Natural killer cell (primary cell): ENCODE measurements at regions not wholly inside any gene's neighbourhood (a gene's known extent, or its start where the extent isn't known, plus 50 kb on each side); places are given as distances from the start of the nearest gene placed in this dataset.

Source experiments
- ATAC-seq, 3 donors: fragments of 150-1000 bp in 2 of 3; fragments of 200-7000 bp in 1 of 3; cut with Tn5 transposase; 1 replicate in 1 of 3; 2 replicates in 2 of 3; pipeline ENCODE4 v1.10.0; 2021; ENCODE audit warnings: mild to moderate bottlenecking in 2 of 3, moderate library complexity in 2 of 3
- DNase-seq, 2 donors: peaks; one replicate each; pipeline versions ENCODE4 v3.0.0 to v3.0.0-alpha.2; 2013 to 2021; ENCODE audit warnings: mixed read lengths in 1 of 2
- H3K27ac ChIP-seq: one replicate; pipeline ENCODE4 v1.5.1; 2013; ENCODE audit warnings: mild to moderate bottlenecking, low read length
- H3K27me3 ChIP-seq: one replicate; pipeline ENCODE4 v1.6.1; 2013; ENCODE audit warnings: low read length; ENCODE audit not compliant: control insufficient read depth, insufficient read depth
- H3K36me3 ChIP-seq: one replicate; pipeline ENCODE4 v1.6.1; 2013; ENCODE audit warnings: low read length; ENCODE audit not compliant: control insufficient read depth, insufficient read depth
- H3K4me1 ChIP-seq: one replicate; pipeline ENCODE4 v1.6.1; 2013; ENCODE audit warnings: low read length; ENCODE audit not compliant: control insufficient read depth, insufficient read depth
- H3K4me3 ChIP-seq: one replicate; pipeline ENCODE4 v1.5.1; 2013; ENCODE audit warnings: low read length
- H3K9me3 ChIP-seq: one replicate; pipeline ENCODE4 v1.6.1; 2013; ENCODE audit warnings: low read length; ENCODE audit not compliant: control insufficient read depth, insufficient read depth
- H3K27ac Mint-ChIP-seq, 2 donors: one replicate each; pipeline ENCODE4 v1.8.0; 2022; ENCODE audit warnings: mild to moderate bottlenecking in 2 of 2, mixed read lengths in 2 of 2, moderate library complexity in 1 of 2
- H3K27me3 Mint-ChIP-seq, 2 donors: one replicate each; pipeline ENCODE4 v1.8.0; 2022; ENCODE audit warnings: low read depth in 2 of 2, mixed read lengths in 2 of 2
- H3K36me3 Mint-ChIP-seq: one replicate; pipeline ENCODE4 v1.8.0; 2022; ENCODE audit warnings: mixed read lengths
- H3K4me1 Mint-ChIP-seq, 2 donors: one replicate each; pipeline ENCODE4 v1.8.0; 2022; ENCODE audit warnings: mixed read lengths in 2 of 2
- H3K4me3 Mint-ChIP-seq: one replicate; pipeline ENCODE4 v1.8.0; 2022; ENCODE audit warnings: mild to moderate bottlenecking, moderate library complexity, mixed read lengths
- H3K9me3 Mint-ChIP-seq, 2 donors: one replicate each; pipeline ENCODE4 v1.8.0; 2022; ENCODE audit warnings: mixed read lengths in 2 of 2
- CTCF ChIP-seq: fragments of 200-600 bp; IDR thresholded peaks from one replicate; pipeline ENCODE4 v1.8.0; 2022; ENCODE audit warnings: antibody characterized with exemption
- WGBS: methylation state at CpG from one replicate; pipeline ENCODE4 v1.1.7; 2013; ENCODE audit warnings: missing lambda C conversion rate; ENCODE audit not compliant: insufficient coverage; 5-methylcytosine and 5-hydroxymethylcytosine counted together
- intact Hi-C: fragments of 100-400 bp; cut with micrococcal nuclease; formaldehyde crosslinking; loops from one replicate; pipeline ENCODE4 v1.14.2; 2022

GRCh38 chr2:120983344-120983743 lies 247.7 kb downstream of the GLI2 start:
- no peaks in the 10 kb centered on the region for H3K4me1 Mint-ChIP-seq
- H3K27me3 Mint-ChIP-seq = no peaks in the 10 kb centered on the region
- no peak overlapping the region for H3K27ac ChIP-seq
- H3K27ac Mint-ChIP-seq = no peak overlapping the region
- H3K36me3 Mint-ChIP-seq = no peaks in the 10 kb centered on the region
- H3K4me3 ChIP-seq = no peak overlapping the region
- no peaks in the 10 kb centered on the region for H3K27me3 ChIP-seq
- DNase-seq (no peak), ATAC-seq (no peak)
- H3K9me3 Mint-ChIP-seq = no peaks in the 10 kb centered on the region
- H3K4me3 Mint-ChIP-seq = no peak overlapping the region
- intact Hi-C loops = no loop called here
- 85% methylated on average over 6 of the region's 6 CpGs for WGBS
- H3K36me3 ChIP-seq = no peaks in the 10 kb centered on the region
- no peaks in the 10 kb centered on the region for H3K9me3 ChIP-seq
- H3K4me1 ChIP-seq = no peaks in the 10 kb centered on the region
- TF ChIP-seq CTCF = no peak

GRCh38 chr2:120984046-120984445 lies 248.4 kb downstream of the GLI2 start:
- WGBS = 71% methylated on average over 8 of the region's 8 CpGs
- Mint-ChIP-seq H3K9me3 (no peaks in the 10 kb centered on the region), H3K27me3 (no peaks in the 10 kb centered on the region), H3K4me3 (no peak overlapping the region), H3K36me3 (no peaks in the 10 kb centered on the region), H3K4me1 (no peaks in the 10 kb centered on the region), H3K27ac (no peak overlapping the region)
- H3K4me3 ChIP-seq = no peak overlapping the region
- TF ChIP-seq CTCF = no peak
- intact Hi-C loops = no loop called here
- no peaks in the 10 kb centered on the region for H3K27me3 ChIP-seq
- ATAC-seq (no peak), DNase-seq (no peak)
- H3K4me1 ChIP-seq = no peaks in the 10 kb centered on the region
- no peaks in the 10 kb centered on the region for H3K9me3 ChIP-seq
- no peaks in the 10 kb centered on the region for H3K36me3 ChIP-seq
- H3K27ac ChIP-seq = no peak overlapping the region

- Mint-ChIP-seq H3K9me3 (no peaks in the 10 kb centered on the region), H3K4me1 (no peaks in the 10 kb centered on the region), H3K27me3 (no peaks in the 10 kb centered on the region), H3K27ac (no peak overlapping the region), H3K36me3 (no peaks in the 10 kb centered on the region), H3K4me3 (no peak overlapping the region)
- 94% methylated on average over 28 of the region's 28 CpGs for WGBS
- Histone ChIP-seq H3K9me3 (no peaks in the 10 kb centered on the region), H3K4me3 (no peak overlapping the region), H3K27me3 (no peaks in the 10 kb centered on the region), H3K27ac (no peak overlapping the region), H3K36me3 (no peaks in the 10 kb centered on the region), H3K4me1 (no peaks in the 10 kb centered on the region)
- no peak for ATAC-seq
- intact Hi-C loops = no loop called here
- DNase-seq = no peak
- TF ChIP-seq CTCF = no peak
These were observed 248.9 kb downstream of the GLI2 start for GRCh38 chr2:120984452-120985173.
